ENCODE measurements at regions not wholly inside any gene's neighbourhood (a gene's known extent, or its start where the extent isn't known, plus 50 kb on each side); places are given as distances from the start of the nearest gene placed in this dataset.

- H3K27me3 ChIP-seq (ENCODE audit: control insufficient read depth in 2 of 2, insufficient read depth in 2 of 2, low read length in 2 of 2), result no peaks in the 10 kb centered on the region
- intact Hi-C loops (cut with micrococcal nuclease) (no loop called here), dilution Hi-C loops (cut with MboI; ENCODE audit: extremely low pct_ligation_motif_present, low sequenced_read_pairs) (no loop called here)
- H4K20me1 ChIP-seq (replicated peaks; ENCODE audit: control insufficient read depth, extremely low read depth, insufficient read depth, low read length), result no peaks in the 10 kb centered on the region
- ChIA-PET CTCF (no interaction called here), POLR2A (no interaction called here)
- no peaks in the 10 kb centered on the region for H3K79me2 ChIP-seq (ENCODE audit: control insufficient read depth, insufficient read depth, low read length)
- no peak for FAIRE-seq
- H3K4me2 ChIP-seq (ENCODE audit: insufficient read depth, low read length), result no peak overlapping the region
- H3K9me1 ChIP-seq (replicated peaks; ENCODE audit: control insufficient read depth, extremely low read depth, insufficient read depth, low read length), result no peaks in the 10 kb centered on the region
- no peak for DNase-seq (ENCODE audit: low read depth, low spot score)
- TF ChIP-seq FOS (IDR thresholded peaks at IDR 0.05; ENCODE audit: borderline replicate concordance, insufficient read depth, low read length) (no peak), POLR2A (IDR thresholded peaks at IDR 0.05; ENCODE audit: low read depth, low read length) (no peak), POLR2AphosphoS5 (IDR thresholded peaks at IDR 0.05; ENCODE audit: insufficient read depth, low read depth, low read length) (no peak), MAX (IDR thresholded peaks at IDR 0.05; ENCODE audit: insufficient read depth, insufficient read length) (no peak), MYC (IDR thresholded peaks at IDR 0.05; ENCODE audit: low read depth, low read length) (no peak)
- H3K4me3 ChIP-seq (replicated peaks in 1 of 3; ENCODE audit: insufficient read depth in 1 of 3, low read depth in 1 of 3, low read length in 3 of 3), result no peak overlapping the region
- no peak overlapping the region for H3K27ac ChIP-seq (ENCODE audit: insufficient read depth, low read depth, low read length)
- peaks cover 7% of the 10 kb centered on the region for H3K9me3 ChIP-seq (replicated peaks; ENCODE audit: control insufficient read depth, insufficient read depth, low read length)
- no peaks in the 10 kb centered on the region for H3K4me1 ChIP-seq (ENCODE audit: control insufficient read depth, extremely low read depth, insufficient read depth, low read length)
- no TSS peak for BruUV-seq (replicated peaks)
- H3K36me3 ChIP-seq (ENCODE audit: control insufficient read depth in 2 of 2, extremely low read depth in 1 of 2, insufficient read depth in 2 of 2, low read length in 2 of 2), result no peaks in the 10 kb centered on the region
- no peak overlapping the region for H2AFZ ChIP-seq (ENCODE audit: low read depth, low read length)
- H3K9ac ChIP-seq (replicated peaks; ENCODE audit: extremely low read depth, insufficient read depth, low read length), result no peak overlapping the region
These were observed 165.2 kb downstream of the NSG2 start for GRCh38 chr5:174210596-174211276.

- Histone ChIP-seq H3K79me2 (ENCODE audit: control insufficient read depth, insufficient read depth, low read length) (no peaks in the 10 kb centered on the region), H3K4me2 (ENCODE audit: insufficient read depth, low read length) (no peak overlapping the region), H3K9me3 (replicated peaks; ENCODE audit: control insufficient read depth, insufficient read depth, low read length) (peaks cover 7% of the 10 kb centered on the region), H3K4me3 (replicated peaks in 1 of 3; ENCODE audit: insufficient read depth in 1 of 3, low read depth in 1 of 3, low read length in 3 of 3) (no peak overlapping the region), H3K9me1 (replicated peaks; ENCODE audit: control insufficient read depth, extremely low read depth, insufficient read depth, low read length) (no peaks in the 10 kb centered on the region), H3K36me3 (ENCODE audit: control insufficient read depth in 2 of 2, extremely low read depth in 1 of 2, insufficient read depth in 2 of 2, low read length in 2 of 2) (no peaks in the 10 kb centered on the region), H4K20me1 (replicated peaks; ENCODE audit: control insufficient read depth, extremely low read depth, insufficient read depth, low read length) (no peaks in the 10 kb centered on the region), H3K9ac (replicated peaks; ENCODE audit: extremely low read depth, insufficient read depth, low read length) (no peak overlapping the region), H3K27ac (ENCODE audit: insufficient read depth, low read depth, low read length) (no peak overlapping the region), H3K27me3 (ENCODE audit: control insufficient read depth in 2 of 2, insufficient read depth in 2 of 2, low read length in 2 of 2) (no peaks in the 10 kb centered on the region), H2AFZ (ENCODE audit: low read depth, low read length) (no peak overlapping the region), H3K4me1 (ENCODE audit: control insufficient read depth, extremely low read depth, insufficient read depth, low read length) (no peaks in the 10 kb centered on the region)
- intact Hi-C loops (cut with micrococcal nuclease), result no loop called here
- dilution Hi-C loops (cut with MboI; ENCODE audit: extremely low pct_ligation_motif_present, low sequenced_read_pairs), result no loop called here
- no peak for DNase-seq (ENCODE audit: low read depth, low spot score)
- POLR2A ChIA-PET, result no interaction called here
- CTCF ChIA-PET, result no interaction called here
- BruUV-seq (replicated peaks), result no TSS peak
- no peak for FAIRE-seq
- TF ChIP-seq MYC (IDR thresholded peaks at IDR 0.05; ENCODE audit: low read depth, low read length) (no peak), CTCF (IDR thresholded peaks at IDR 0.05; ENCODE audit: extremely low read depth in 1 of 2, insufficient read depth in 1 of 2, low read depth in 1 of 2, low read length in 2 of 2) (no peak), JUN (IDR thresholded peaks at IDR 0.05; ENCODE audit: borderline replicate concordance, insufficient read depth, insufficient read length, low read depth) (no peak), POLR2A (IDR thresholded peaks at IDR 0.05; ENCODE audit: low read depth, low read length) (no peak)
These were observed 165.7 kb downstream of the NSG2 start for GRCh38 chr5:174211277-174211626.
